Activated naive CD8-positive, alpha-beta T cell treated with anti-CD3 and anti-CD28 coated beads for 36 hours (primary cell): ENCODE measurements at regions not wholly inside any gene's neighbourhood (a gene's known extent, or its start where the extent isn't known, plus 50 kb on each side); places are given as distances from the start of the nearest gene placed in this dataset.

Experiments
- DNase-seq: peaks from one replicate; pipeline ENCODE4 v3.0.0; 2021
- H3K27ac Mint-ChIP-seq: one replicate; pipeline ENCODE4 v1.8.0; 2022; ENCODE audit warnings: mild to moderate bottlenecking, moderate library complexity, mixed read lengths
- H3K27me3 Mint-ChIP-seq: one replicate; pipeline ENCODE4 v1.8.0; 2022; ENCODE audit warnings: mild to moderate bottlenecking, mixed read lengths
- H3K36me3 Mint-ChIP-seq: one replicate; pipeline ENCODE4 v1.8.0; 2021; ENCODE audit warnings: mild to moderate bottlenecking, mixed read lengths
- H3K4me1 Mint-ChIP-seq: one replicate; pipeline ENCODE4 v1.8.0; 2021; ENCODE audit warnings: mixed read lengths
- H3K4me3 Mint-ChIP-seq: one replicate; pipeline ENCODE4 v1.8.0; 2022; ENCODE audit warnings: mild to moderate bottlenecking, moderate library complexity, mixed read lengths
- H3K9me3 Mint-ChIP-seq: one replicate; pipeline ENCODE4 v1.8.0; 2022; ENCODE audit warnings: mixed read lengths

- no peak overlapping the region for H3K4me3 Mint-ChIP-seq
Measured at GRCh38 chr18:51865538-51865937, 474.5 kb upstream of the DCC start.

GRCh38 chr18:51867767-51868166, 472.2 kb upstream of the DCC start:
- Mint-ChIP-seq H3K4me3 (no peak overlapping the region), H3K4me1 (no peaks in the 10 kb centered on the region), H3K27me3 (no peaks in the 10 kb centered on the region), H3K36me3 (no peaks in the 10 kb centered on the region), H3K27ac (no peak overlapping the region), H3K9me3 (peaks cover 10% of the 10 kb centered on the region)
- DNase-seq = no peak

More at GRCh38 chr18:51865538-51865937, 474.5 kb upstream of the DCC start:
- Mint-ChIP-seq H3K4me1 (no peaks in the 10 kb centered on the region), H3K27ac (no peak overlapping the region), H3K27me3 (no peaks in the 10 kb centered on the region), H3K9me3 (peaks cover 6% of the 10 kb centered on the region), H3K36me3 (no peaks in the 10 kb centered on the region)
- DNase-seq = no peak

- no peak overlapping the region for H3K27ac Mint-ChIP-seq
- peaks cover 2% of the 10 kb centered on the region for H3K9me3 Mint-ChIP-seq
- no peak for DNase-seq
- H3K4me1 Mint-ChIP-seq = no peaks in the 10 kb centered on the region
- no peaks in the 10 kb centered on the region for H3K36me3 Mint-ChIP-seq
- no peak overlapping the region for H3K4me3 Mint-ChIP-seq
- no peaks in the 10 kb centered on the region for H3K27me3 Mint-ChIP-seq
Measured at GRCh38 chr18:51878724-51879123, 461.3 kb upstream of the DCC start.

GRCh38 chr18:51879329-51879728, 460.7 kb upstream of the DCC start:
- no peak overlapping the region for H3K27ac Mint-ChIP-seq
- no peaks in the 10 kb centered on the region for H3K36me3 Mint-ChIP-seq
- H3K4me3 Mint-ChIP-seq = no peak overlapping the region
- peaks cover 2% of the 10 kb centered on the region for H3K9me3 Mint-ChIP-seq
- no peaks in the 10 kb centered on the region for H3K27me3 Mint-ChIP-seq
- no peak for DNase-seq
- no peaks in the 10 kb centered on the region for H3K4me1 Mint-ChIP-seq

GRCh38 chr18:51881394-51881793, 458.6 kb upstream of the DCC start:
- peaks cover 2% of the 10 kb centered on the region for H3K9me3 Mint-ChIP-seq
- H3K4me1 Mint-ChIP-seq = no peaks in the 10 kb centered on the region
- no peak overlapping the region for H3K4me3 Mint-ChIP-seq
- DNase-seq = no peak
- no peak overlapping the region for H3K27ac Mint-ChIP-seq
- no peaks in the 10 kb centered on the region for H3K27me3 Mint-ChIP-seq
- no peaks in the 10 kb centered on the region for H3K36me3 Mint-ChIP-seq

- H3K4me1 Mint-ChIP-seq = no peaks in the 10 kb centered on the region
Measured at GRCh38 chr18:51884039-51884438, 456.0 kb upstream of the DCC start.

GRCh38 chr18:51890762-51891161, 449.2 kb upstream of the DCC start:
- Mint-ChIP-seq H3K27me3 (no peaks in the 10 kb centered on the region), H3K4me1 (no peaks in the 10 kb centered on the region), H3K9me3 (peaks cover 4% of the 10 kb centered on the region), H3K36me3 (no peaks in the 10 kb centered on the region), H3K4me3 (no peak overlapping the region), H3K27ac (no peak overlapping the region)
- no peak for DNase-seq

More at GRCh38 chr18:51884039-51884438, 456.0 kb upstream of the DCC start:
- Mint-ChIP-seq H3K27ac (no peak overlapping the region), H3K27me3 (no peaks in the 10 kb centered on the region), H3K4me3 (no peak overlapping the region), H3K36me3 (no peaks in the 10 kb centered on the region), H3K9me3 (no peaks in the 10 kb centered on the region)
- DNase-seq = no peak

- no peaks in the 10 kb centered on the region for H3K4me1 Mint-ChIP-seq
- no peaks in the 10 kb centered on the region for H3K27me3 Mint-ChIP-seq
- no peak overlapping the region for H3K27ac Mint-ChIP-seq
- DNase-seq = no peak
- peaks cover 4% of the 10 kb centered on the region for H3K9me3 Mint-ChIP-seq
- no peaks in the 10 kb centered on the region for H3K36me3 Mint-ChIP-seq
- no peak overlapping the region for H3K4me3 Mint-ChIP-seq
Measured at GRCh38 chr18:51891876-51892275, 448.1 kb upstream of the DCC start.

GRCh38 chr18:51897884-51898283, 442.1 kb upstream of the DCC start:
- no peak overlapping the region for H3K27ac Mint-ChIP-seq
- H3K9me3 Mint-ChIP-seq = peaks cover 3% of the 10 kb centered on the region
- DNase-seq = no peak
- H3K4me3 Mint-ChIP-seq = no peak overlapping the region
- H3K4me1 Mint-ChIP-seq = no peaks in the 10 kb centered on the region
- H3K36me3 Mint-ChIP-seq = no peaks in the 10 kb centered on the region
- no peaks in the 10 kb centered on the region for H3K27me3 Mint-ChIP-seq

- DNase-seq = no peak
- Mint-ChIP-seq H3K27ac (no peak overlapping the region), H3K27me3 (no peaks in the 10 kb centered on the region), H3K4me3 (no peak overlapping the region), H3K36me3 (no peaks in the 10 kb centered on the region), H3K9me3 (no peaks in the 10 kb centered on the region), H3K4me1 (no peaks in the 10 kb centered on the region)
Measured at GRCh38 chr18:51907687-51908597, 432.1 kb upstream of the DCC start.

GRCh38 chr18:51908598-51908944, 431.4 kb upstream of the DCC start:
- Mint-ChIP-seq H3K9me3 (no peaks in the 10 kb centered on the region), H3K36me3 (no peaks in the 10 kb centered on the region), H3K4me1 (no peaks in the 10 kb centered on the region), H3K27ac (no peak overlapping the region), H3K27me3 (no peaks in the 10 kb centered on the region), H3K4me3 (no peak overlapping the region)
- DNase-seq = no peak

GRCh38 chr18:51911584-51911983, 428.4 kb upstream of the DCC start:
- H3K4me3 Mint-ChIP-seq = no peak overlapping the region

GRCh38 chr18:51912381-51912780, 427.6 kb upstream of the DCC start:
- no peak for DNase-seq
- Mint-ChIP-seq H3K27me3 (no peaks in the 10 kb centered on the region), H3K36me3 (no peaks in the 10 kb centered on the region), H3K27ac (no peak overlapping the region), H3K9me3 (no peaks in the 10 kb centered on the region), H3K4me3 (no peak overlapping the region), H3K4me1 (no peaks in the 10 kb centered on the region)

More at GRCh38 chr18:51911584-51911983, 428.4 kb upstream of the DCC start:
- H3K27me3 Mint-ChIP-seq = no peaks in the 10 kb centered on the region
- H3K4me1 Mint-ChIP-seq = no peaks in the 10 kb centered on the region
- DNase-seq = no peak
- no peaks in the 10 kb centered on the region for H3K36me3 Mint-ChIP-seq
- H3K27ac Mint-ChIP-seq = no peak overlapping the region
- no peaks in the 10 kb centered on the region for H3K9me3 Mint-ChIP-seq

- H3K4me3 Mint-ChIP-seq = no peak overlapping the region
- H3K27ac Mint-ChIP-seq = no peak overlapping the region
- H3K27me3 Mint-ChIP-seq = no peaks in the 10 kb centered on the region
- no peak for DNase-seq
- H3K9me3 Mint-ChIP-seq = no peaks in the 10 kb centered on the region
- H3K36me3 Mint-ChIP-seq = no peaks in the 10 kb centered on the region
- H3K4me1 Mint-ChIP-seq = no peaks in the 10 kb centered on the region
Measured at GRCh38 chr18:51915176-51915575, 424.8 kb upstream of the DCC start.

- Mint-ChIP-seq H3K27ac (no peak overlapping the region), H3K36me3 (no peaks in the 10 kb centered on the region), H3K9me3 (peaks cover 3% of the 10 kb centered on the region), H3K4me1 (no peaks in the 10 kb centered on the region), H3K4me3 (no peak overlapping the region), H3K27me3 (no peaks in the 10 kb centered on the region)
- no peak for DNase-seq
Measured at GRCh38 chr18:51921862-51922261, 418.1 kb upstream of the DCC start.

- no peaks in the 10 kb centered on the region for H3K36me3 Mint-ChIP-seq
- H3K27me3 Mint-ChIP-seq = no peaks in the 10 kb centered on the region
- peaks cover 6% of the 10 kb centered on the region for H3K9me3 Mint-ChIP-seq
- no peak overlapping the region for H3K27ac Mint-ChIP-seq
- no peak for DNase-seq
- no peak overlapping the region for H3K4me3 Mint-ChIP-seq
- no peaks in the 10 kb centered on the region for H3K4me1 Mint-ChIP-seq
Measured at GRCh38 chr18:51933903-51934302, 406.1 kb upstream of the DCC start.
